Stimulated activated naive B cell treated with anti-CD40 and anti-IgM and Interleukin-4, amounts not matched to agents 10 μg/mL and 1 μg/mL and 100 μg/mL, for 72 hours (primary cell): ENCODE measurements at regions not wholly inside any gene's neighbourhood (a gene's known extent, or its start where the extent isn't known, plus 50 kb on each side); places are given as distances from the start of the nearest gene placed in this dataset.
"Not testable (repeated sequence)": the region's sequence is repeated elsewhere in the genome, so short reads cannot be mapped to it uniquely, and the experiment has no call there.

ENCODE experiments used
- ATAC-seq, 2 donors: fragments of 150-1000 bp; cut with Tn5 transposase; replicated peaks; 2 replicates each; pipeline ENCODE4 v1.10.0; 2021; ENCODE audit warnings: moderate library complexity in 1 of 2
- DNase-seq: peaks from one replicate; pipeline ENCODE4 v3.0.0; 2021
- H3K27ac Mint-ChIP-seq: one replicate; pipeline ENCODE4 v1.8.0; 2022; ENCODE audit warnings: mild to moderate bottlenecking, mixed read lengths
- H3K27me3 Mint-ChIP-seq, 2 donors: one replicate each; pipeline ENCODE4 v1.8.0; 2022; ENCODE audit warnings: mixed read lengths in 2 of 2
- H3K36me3 Mint-ChIP-seq, 2 donors: one replicate each; pipeline ENCODE4 v1.8.0; 2022; ENCODE audit warnings: mixed read lengths in 2 of 2, mild to moderate bottlenecking in 1 of 2
- H3K4me1 Mint-ChIP-seq, 2 donors: one replicate each; pipeline ENCODE4 v1.8.0; 2022; ENCODE audit warnings: mixed read lengths in 2 of 2, mild to moderate bottlenecking in 1 of 2
- H3K4me3 Mint-ChIP-seq, 2 donors: one replicate each; pipeline ENCODE4 v1.8.0; 2022; ENCODE audit warnings: mild to moderate bottlenecking in 2 of 2, mixed read lengths in 2 of 2, moderate library complexity in 1 of 2
- H3K9me3 Mint-ChIP-seq, 2 donors: one replicate each; pipeline ENCODE4 v1.8.0; 2022; ENCODE audit warnings: mixed read lengths in 2 of 2, mild to moderate bottlenecking in 1 of 2

GRCh38 chr5:155522540-155522939, 509.0 kb downstream of the KIF4B start:
- no peak for DNase-seq
- peaks cover 0 to 3% of the 10 kb centered on the region in 2 donors for H3K9me3 Mint-ChIP-seq
- H3K27ac Mint-ChIP-seq, result no peak overlapping the region
- H3K27me3 Mint-ChIP-seq, result no peaks in the 10 kb centered on the region
- no peaks in the 10 kb centered on the region for H3K36me3 Mint-ChIP-seq
- no peak for ATAC-seq
- no peak overlapping the region for H3K4me3 Mint-ChIP-seq
- H3K4me1 Mint-ChIP-seq, result no peaks in the 10 kb centered on the region

- no peaks in the 10 kb centered on the region for H3K36me3 Mint-ChIP-seq
- no peaks in the 10 kb centered on the region for H3K27me3 Mint-ChIP-seq
- peaks cover 0 to 2% of the 10 kb centered on the region in 2 donors for H3K9me3 Mint-ChIP-seq
- ATAC-seq (no peak), DNase-seq (no peak)
- H3K27ac Mint-ChIP-seq, result no peak overlapping the region
- no peak overlapping the region for H3K4me3 Mint-ChIP-seq
- H3K4me1 Mint-ChIP-seq, result no peaks in the 10 kb centered on the region
Measured at GRCh38 chr5:155529362-155529761, 515.8 kb downstream of the KIF4B start.

- Mint-ChIP-seq H3K36me3 (no peaks in the 10 kb centered on the region), H3K27ac (no peak overlapping the region), H3K4me3 (no peak overlapping the region), H3K27me3 (no peaks in the 10 kb centered on the region), H3K9me3 (peaks cover 0 to 2% of the 10 kb centered on the region in 2 donors), H3K4me1 (no peaks in the 10 kb centered on the region)
- no peak for ATAC-seq
- no peak for DNase-seq
Measured at GRCh38 chr5:155530046-155530445, 516.5 kb downstream of the KIF4B start.

GRCh38 chr5:155532621-155533311, 519.2 kb downstream of the KIF4B start:
- no peak overlapping the region for H3K27ac Mint-ChIP-seq
- H3K9me3 Mint-ChIP-seq, result peaks cover 0 to 2% of the 10 kb centered on the region in 2 donors
- no peaks in the 10 kb centered on the region for H3K4me1 Mint-ChIP-seq
- ATAC-seq (no peak), DNase-seq (no peak)
- no peaks in the 10 kb centered on the region for H3K27me3 Mint-ChIP-seq
- H3K36me3 Mint-ChIP-seq, result no peaks in the 10 kb centered on the region
- no peak overlapping the region for H3K4me3 Mint-ChIP-seq

DNA sequence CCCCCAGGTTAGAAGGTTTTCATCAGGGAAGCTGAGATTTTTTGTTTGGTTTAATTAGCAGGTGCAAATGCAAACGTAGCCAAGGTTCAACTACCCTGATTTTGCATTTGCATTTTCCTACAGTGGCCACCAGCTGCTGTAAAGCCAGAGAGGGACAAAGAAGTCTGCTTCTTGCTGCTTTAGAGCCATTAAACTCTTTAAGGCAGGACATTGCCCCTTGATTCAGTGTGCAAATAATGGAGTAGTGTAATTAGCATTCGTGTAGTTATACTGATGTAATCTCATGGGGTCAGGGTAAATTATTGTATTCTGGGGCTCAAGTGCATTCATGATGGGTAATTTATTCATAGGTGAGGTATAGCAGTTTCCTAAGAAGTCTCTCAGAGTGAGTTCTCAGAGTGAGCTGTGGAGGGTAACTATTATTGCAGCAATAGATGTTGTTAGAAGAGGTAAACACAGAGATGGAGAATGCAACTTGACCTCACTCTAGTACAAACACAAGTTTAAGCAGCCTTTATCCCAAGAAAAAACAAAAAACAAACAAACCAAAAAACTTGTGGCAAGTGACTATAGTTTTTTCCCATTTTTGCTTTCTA, 526.5 kb downstream of the KIF4B start:
- H3K4me1 Mint-ChIP-seq, result no peaks in the 10 kb centered on the region
- no peaks in the 10 kb centered on the region for H3K36me3 Mint-ChIP-seq
- no peak overlapping the region for H3K27ac Mint-ChIP-seq
- peaks cover 6 to 9% of the 10 kb centered on the region in 2 donors for H3K9me3 Mint-ChIP-seq
- no peaks in the 10 kb centered on the region for H3K27me3 Mint-ChIP-seq
- no peak for ATAC-seq
- DNase-seq, result no peak
- no peak overlapping the region for H3K4me3 Mint-ChIP-seq

- no peak overlapping the region for H3K4me3 Mint-ChIP-seq
- ATAC-seq (no peak), DNase-seq (no peak)
- peaks cover 10 to 12% of the 10 kb centered on the region in 2 donors for H3K9me3 Mint-ChIP-seq
- H3K27ac Mint-ChIP-seq, result no peak overlapping the region
- H3K4me1 Mint-ChIP-seq, result no peaks in the 10 kb centered on the region
- H3K36me3 Mint-ChIP-seq, result no peaks in the 10 kb centered on the region
- H3K27me3 Mint-ChIP-seq, result no peaks in the 10 kb centered on the region
Measured at GRCh38 chr5:155546075-155546474, 532.5 kb downstream of the KIF4B start.

DNA sequence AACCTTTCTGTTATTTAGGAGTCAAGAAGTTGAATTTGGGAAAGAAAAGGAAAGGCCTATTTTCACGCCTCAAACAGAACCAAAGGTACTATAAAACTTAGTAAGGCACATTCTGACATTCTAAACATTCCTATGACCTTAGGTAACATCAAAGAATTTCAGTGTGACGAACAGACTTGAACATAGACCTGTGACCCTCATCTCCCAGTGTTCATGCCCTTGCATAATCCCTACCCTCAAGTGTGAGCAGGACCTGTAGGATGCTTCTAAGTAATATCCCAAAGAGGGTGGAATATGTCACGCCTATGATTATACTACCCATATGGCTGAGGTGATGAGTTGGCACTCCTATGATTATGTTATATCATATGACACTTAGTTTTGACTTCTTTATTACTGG, 540.9 kb downstream of the KIF4B start:
- Mint-ChIP-seq H3K9me3 (peaks cover 4 to 5% of the 10 kb centered on the region in 2 donors), H3K4me1 (no peaks in the 10 kb centered on the region), H3K27ac (no peak overlapping the region), H3K36me3 (no peaks in the 10 kb centered on the region), H3K27me3 (no peaks in the 10 kb centered on the region), H3K4me3 (no peak overlapping the region)
- DNase-seq, result no peak
- no peak for ATAC-seq

- Mint-ChIP-seq H3K27ac (no peak overlapping the region), H3K4me3 (no peak overlapping the region), H3K27me3 (no peaks in the 10 kb centered on the region), H3K4me1 (no peaks in the 10 kb centered on the region), H3K9me3 (no peaks in the 10 kb centered on the region), H3K36me3 (no peaks in the 10 kb centered on the region)
- DNase-seq (no peak), ATAC-seq (no peak)
Measured at GRCh38 chr5:155556222-155556621, 542.7 kb downstream of the KIF4B start.

DNA sequence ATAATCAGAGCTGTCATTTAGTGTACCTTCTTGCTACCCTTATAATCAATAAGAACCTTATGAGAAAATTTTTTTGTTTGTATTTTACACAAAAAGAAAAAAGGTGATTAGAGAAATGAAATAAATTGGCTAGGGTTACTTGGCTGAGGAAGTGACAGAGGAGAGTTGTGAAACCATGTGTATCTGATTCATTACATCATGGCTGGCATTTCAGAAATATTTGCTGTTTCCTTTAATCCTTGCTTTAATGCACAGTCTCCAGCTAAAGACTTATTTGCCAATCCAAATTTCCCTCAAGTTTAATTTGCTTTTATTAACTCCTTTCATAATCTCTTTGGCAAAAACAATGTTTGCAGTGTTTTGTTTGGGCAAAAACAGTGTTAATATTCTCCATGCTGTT, 543.1 kb downstream of the KIF4B start:
- DNase-seq (no peak), ATAC-seq (no peak)
- Mint-ChIP-seq H3K4me1 (no peaks in the 10 kb centered on the region), H3K9me3 (no peaks in the 10 kb centered on the region), H3K27me3 (no peaks in the 10 kb centered on the region), H3K27ac (no peak overlapping the region), H3K4me3 (no peak overlapping the region), H3K36me3 (no peaks in the 10 kb centered on the region)

GRCh38 chr5:155562158-155562557, 548.6 kb downstream of the KIF4B start:
- peaks cover 5 to 8% of the 10 kb centered on the region in 2 donors for H3K9me3 Mint-ChIP-seq
- no peak overlapping the region for H3K27ac Mint-ChIP-seq
- no peaks in the 10 kb centered on the region for H3K4me1 Mint-ChIP-seq
- H3K36me3 Mint-ChIP-seq, result no peaks in the 10 kb centered on the region
- H3K4me3 Mint-ChIP-seq, result no peak overlapping the region
- no peaks in the 10 kb centered on the region for H3K27me3 Mint-ChIP-seq
- DNase-seq (no peak), ATAC-seq (no peak)

- H3K4me1 Mint-ChIP-seq, result no peaks in the 10 kb centered on the region
- no peak overlapping the region for H3K27ac Mint-ChIP-seq
- no peak for ATAC-seq
- peaks cover 9 to 10% of the 10 kb centered on the region in 2 donors for H3K9me3 Mint-ChIP-seq
- H3K27me3 Mint-ChIP-seq, result no peaks in the 10 kb centered on the region
- no peak for DNase-seq
- H3K36me3 Mint-ChIP-seq, result no peaks in the 10 kb centered on the region
- H3K4me3 Mint-ChIP-seq, result no peak overlapping the region
Measured at GRCh38 chr5:155564541-155564940, 551.0 kb downstream of the KIF4B start.

DNA sequence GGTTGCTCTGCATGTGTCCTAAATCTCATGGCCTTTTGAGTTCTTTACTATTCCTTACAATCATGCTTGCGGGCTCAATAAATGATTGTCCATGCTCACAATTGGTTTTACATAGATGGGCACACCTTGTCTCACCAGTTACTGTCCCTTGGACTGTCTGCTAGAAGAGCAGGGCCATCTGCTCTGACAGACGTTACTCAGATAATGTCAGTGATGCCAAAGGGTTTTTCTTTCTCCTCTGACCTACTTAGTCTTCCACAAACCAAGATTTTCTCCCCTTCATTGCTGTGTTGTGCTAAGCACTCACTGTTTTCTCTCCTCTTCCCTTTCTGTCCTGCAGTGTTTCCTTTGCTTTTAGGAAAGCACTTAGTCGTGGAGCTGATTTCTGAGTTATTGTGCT, 562.3 kb downstream of the KIF4B start:
- Mint-ChIP-seq H3K27ac (no peak overlapping the region), H3K36me3 (no peaks in the 10 kb centered on the region), H3K27me3 (no peaks in the 10 kb centered on the region), H3K4me1 (no peaks in the 10 kb centered on the region), H3K4me3 (no peak overlapping the region), H3K9me3 (peaks cover 0 to 2% of the 10 kb centered on the region in 2 donors)
- DNase-seq (no peak), ATAC-seq (no peak)

DNA sequence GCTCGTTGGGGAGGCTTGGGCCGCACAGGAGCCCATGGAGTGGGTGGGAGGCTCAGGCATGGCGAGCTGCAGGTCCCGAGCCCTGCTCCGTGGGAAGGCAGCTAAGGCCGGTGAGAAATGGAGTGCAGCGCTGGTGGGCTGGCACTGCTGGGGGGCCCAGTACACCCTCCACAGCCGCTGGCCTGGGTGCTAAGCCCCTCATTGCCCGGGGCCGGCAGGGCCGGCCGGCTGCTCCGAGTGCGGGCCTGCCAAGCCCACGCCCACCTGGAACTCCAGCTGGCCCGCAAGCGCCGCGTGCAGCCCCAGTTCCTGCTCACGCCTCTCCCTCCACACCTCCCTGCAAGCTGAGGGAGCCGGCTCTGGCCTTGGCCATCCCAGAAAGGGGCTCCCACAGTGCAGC, 573.3 kb downstream of the KIF4B start:
- not testable (repeated sequence) for H3K4me1 Mint-ChIP-seq, H3K4me3 Mint-ChIP-seq, DNase-seq, H3K36me3 Mint-ChIP-seq, ATAC-seq, H3K9me3 Mint-ChIP-seq, H3K27ac Mint-ChIP-seq, H3K27me3 Mint-ChIP-seq

DNA sequence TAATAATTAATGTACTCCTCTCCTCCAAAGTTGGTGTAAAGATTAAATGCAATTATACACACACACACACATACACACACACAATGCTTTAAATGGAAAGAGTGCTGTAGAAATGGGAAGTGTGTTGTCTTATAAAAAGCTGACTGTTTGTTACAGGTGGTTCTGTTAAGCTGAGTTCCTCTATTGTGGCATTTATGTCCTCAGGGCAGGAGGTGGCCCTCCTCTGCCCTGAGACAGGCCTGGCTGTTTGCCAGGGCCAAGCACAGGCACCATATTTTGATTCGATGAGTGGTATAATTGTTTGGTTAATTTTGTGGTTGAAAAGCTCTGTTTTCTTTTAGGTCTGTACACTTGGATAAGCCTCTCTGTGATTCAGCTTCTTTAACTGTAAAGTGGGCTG, 573.9 kb downstream of the KIF4B start:
- ATAC-seq (no peak), DNase-seq (no peak)
- no peaks in the 10 kb centered on the region for H3K4me1 Mint-ChIP-seq
- H3K4me3 Mint-ChIP-seq, result no peak overlapping the region
- H3K9me3 Mint-ChIP-seq, result peaks cover 0 to 2% of the 10 kb centered on the region in 2 donors
- no peak overlapping the region for H3K27ac Mint-ChIP-seq
- H3K36me3 Mint-ChIP-seq, result no peaks in the 10 kb centered on the region
- no peaks in the 10 kb centered on the region for H3K27me3 Mint-ChIP-seq

- H3K4me3 Mint-ChIP-seq, result no peak overlapping the region
- H3K36me3 Mint-ChIP-seq, result no peaks in the 10 kb centered on the region
- H3K27ac Mint-ChIP-seq, result no peak overlapping the region
- H3K9me3 Mint-ChIP-seq, result no peaks in the 10 kb centered on the region
- H3K4me1 Mint-ChIP-seq, result no peaks in the 10 kb centered on the region
- no peaks in the 10 kb centered on the region for H3K27me3 Mint-ChIP-seq
- ATAC-seq, result no peak
- no peak for DNase-seq
Measured at GRCh38 chr5:155591273-155591672, 577.7 kb downstream of the KIF4B start.
